ENCODE measurements at regions not wholly inside any gene's neighbourhood (a gene's known extent, or its start where the extent isn't known, plus 50 kb on each side); places are given as distances from the start of the nearest gene placed in this dataset.

GRCh38 chr4:32133734-32134133 lies 1413.6 kb downstream of the PCDH7 start:
- TF ChIP-seq, protein P1, sequence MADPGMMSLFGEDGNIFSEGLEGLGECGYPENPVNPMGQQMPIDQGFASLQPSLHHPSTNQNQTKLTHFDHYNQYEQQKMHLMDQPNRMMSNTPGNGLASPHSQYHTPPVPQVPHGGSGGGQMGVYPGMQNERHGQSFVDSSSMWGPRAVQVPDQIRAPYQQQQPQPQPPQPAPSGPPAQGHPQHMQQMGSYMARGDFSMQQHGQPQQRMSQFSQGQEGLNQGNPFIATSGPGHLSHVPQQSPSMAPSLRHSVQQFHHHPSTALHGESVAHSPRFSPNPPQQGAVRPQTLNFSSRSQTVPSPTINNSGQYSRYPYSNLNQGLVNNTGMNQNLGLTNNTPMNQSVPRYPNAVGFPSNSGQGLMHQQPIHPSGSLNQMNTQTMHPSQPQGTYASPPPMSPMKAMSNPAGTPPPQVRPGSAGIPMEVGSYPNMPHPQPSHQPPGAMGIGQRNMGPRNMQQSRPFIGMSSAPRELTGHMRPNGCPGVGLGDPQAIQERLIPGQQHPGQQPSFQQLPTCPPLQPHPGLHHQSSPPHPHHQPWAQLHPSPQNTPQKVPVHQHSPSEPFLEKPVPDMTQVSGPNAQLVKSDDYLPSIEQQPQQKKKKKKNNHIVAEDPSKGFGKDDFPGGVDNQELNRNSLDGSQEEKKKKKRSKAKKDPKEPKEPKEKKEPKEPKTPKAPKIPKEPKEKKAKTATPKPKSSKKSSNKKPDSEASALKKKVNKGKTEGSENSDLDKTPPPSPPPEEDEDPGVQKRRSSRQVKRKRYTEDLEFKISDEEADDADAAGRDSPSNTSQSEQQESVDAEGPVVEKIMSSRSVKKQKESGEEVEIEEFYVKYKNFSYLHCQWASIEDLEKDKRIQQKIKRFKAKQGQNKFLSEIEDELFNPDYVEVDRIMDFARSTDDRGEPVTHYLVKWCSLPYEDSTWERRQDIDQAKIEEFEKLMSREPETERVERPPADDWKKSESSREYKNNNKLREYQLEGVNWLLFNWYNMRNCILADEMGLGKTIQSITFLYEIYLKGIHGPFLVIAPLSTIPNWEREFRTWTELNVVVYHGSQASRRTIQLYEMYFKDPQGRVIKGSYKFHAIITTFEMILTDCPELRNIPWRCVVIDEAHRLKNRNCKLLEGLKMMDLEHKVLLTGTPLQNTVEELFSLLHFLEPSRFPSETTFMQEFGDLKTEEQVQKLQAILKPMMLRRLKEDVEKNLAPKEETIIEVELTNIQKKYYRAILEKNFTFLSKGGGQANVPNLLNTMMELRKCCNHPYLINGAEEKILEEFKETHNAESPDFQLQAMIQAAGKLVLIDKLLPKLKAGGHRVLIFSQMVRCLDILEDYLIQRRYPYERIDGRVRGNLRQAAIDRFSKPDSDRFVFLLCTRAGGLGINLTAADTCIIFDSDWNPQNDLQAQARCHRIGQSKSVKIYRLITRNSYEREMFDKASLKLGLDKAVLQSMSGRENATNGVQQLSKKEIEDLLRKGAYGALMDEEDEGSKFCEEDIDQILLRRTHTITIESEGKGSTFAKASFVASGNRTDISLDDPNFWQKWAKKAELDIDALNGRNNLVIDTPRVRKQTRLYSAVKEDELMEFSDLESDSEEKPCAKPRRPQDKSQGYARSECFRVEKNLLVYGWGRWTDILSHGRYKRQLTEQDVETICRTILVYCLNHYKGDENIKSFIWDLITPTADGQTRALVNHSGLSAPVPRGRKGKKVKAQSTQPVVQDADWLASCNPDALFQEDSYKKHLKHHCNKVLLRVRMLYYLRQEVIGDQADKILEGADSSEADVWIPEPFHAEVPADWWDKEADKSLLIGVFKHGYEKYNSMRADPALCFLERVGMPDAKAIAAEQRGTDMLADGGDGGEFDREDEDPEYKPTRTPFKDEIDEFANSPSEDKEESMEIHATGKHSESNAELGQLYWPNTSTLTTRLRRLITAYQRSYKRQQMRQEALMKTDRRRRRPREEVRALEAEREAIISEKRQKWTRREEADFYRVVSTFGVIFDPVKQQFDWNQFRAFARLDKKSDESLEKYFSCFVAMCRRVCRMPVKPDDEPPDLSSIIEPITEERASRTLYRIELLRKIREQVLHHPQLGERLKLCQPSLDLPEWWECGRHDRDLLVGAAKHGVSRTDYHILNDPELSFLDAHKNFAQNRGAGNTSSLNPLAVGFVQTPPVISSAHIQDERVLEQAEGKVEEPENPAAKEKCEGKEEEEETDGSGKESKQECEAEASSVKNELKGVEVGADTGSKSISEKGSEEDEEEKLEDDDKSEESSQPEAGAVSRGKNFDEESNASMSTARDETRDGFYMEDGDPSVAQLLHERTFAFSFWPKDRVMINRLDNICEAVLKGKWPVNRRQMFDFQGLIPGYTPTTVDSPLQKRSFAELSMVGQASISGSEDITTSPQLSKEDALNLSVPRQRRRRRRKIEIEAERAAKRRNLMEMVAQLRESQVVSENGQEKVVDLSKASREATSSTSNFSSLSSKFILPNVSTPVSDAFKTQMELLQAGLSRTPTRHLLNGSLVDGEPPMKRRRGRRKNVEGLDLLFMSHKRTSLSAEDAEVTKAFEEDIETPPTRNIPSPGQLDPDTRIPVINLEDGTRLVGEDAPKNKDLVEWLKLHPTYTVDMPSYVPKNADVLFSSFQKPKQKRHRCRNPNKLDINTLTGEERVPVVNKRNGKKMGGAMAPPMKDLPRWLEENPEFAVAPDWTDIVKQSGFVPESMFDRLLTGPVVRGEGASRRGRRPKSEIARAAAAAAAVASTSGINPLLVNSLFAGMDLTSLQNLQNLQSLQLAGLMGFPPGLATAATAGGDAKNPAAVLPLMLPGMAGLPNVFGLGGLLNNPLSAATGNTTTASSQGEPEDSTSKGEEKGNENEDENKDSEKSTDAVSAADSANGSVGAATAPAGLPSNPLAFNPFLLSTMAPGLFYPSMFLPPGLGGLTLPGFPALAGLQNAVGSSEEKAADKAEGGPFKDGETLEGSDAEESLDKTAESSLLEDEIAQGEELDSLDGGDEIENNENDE (IDR thresholded peaks at IDR 0.05; ENCODE audit: insufficient replicate concordance, low read length), result no peak
- no peak for TF ChIP-seq POLR2A (IDR thresholded peaks at IDR 0.05; ENCODE audit: control extremely low read depth in 1 of 2, low read depth in 2 of 2, low read length in 2 of 2)
- TF ChIP-seq RNF2 (IDR thresholded peaks at IDR 0.05; ENCODE audit: borderline replicate concordance, low read depth, low read length, missing control alignments, poor library complexity, severe bottlenecking), result no peak
- no peak for TF ChIP-seq YY1 (IDR thresholded peaks at IDR 0.05; ENCODE audit: low read depth, low read length)
- no peak for TF ChIP-seq EP300 (IDR thresholded peaks at IDR 0.05; ENCODE audit: borderline replicate concordance in 1 of 2, low read depth in 2 of 2, low read length in 2 of 2)
- TF ChIP-seq JUND (IDR thresholded peaks at IDR 0.05; ENCODE audit: low read length), result no peak
